Uterus (tissue), 3 donors: ENCODE measurements at regions not wholly inside any gene's neighbourhood (a gene's known extent, or its start where the extent isn't known, plus 50 kb on each side); places are given as distances from the start of the nearest gene placed in this dataset.

ENCODE experiments used
- DNase-seq, 2 donors: peaks; one replicate each; pipeline ENCODE4 v3.0.0-alpha.2; 2019 to 2020
- H3K27ac ChIP-seq, 2 donors: fragments of 200-600 bp; sonication (generic); 1 replicate in 1 of 2; 2 replicates in 1 of 2; pipeline ENCODE4 v1.5.1; 2016 to 2018
- H3K27me3 ChIP-seq, 2 donors: fragments of 200-600 bp; sonication (generic); one replicate each; pipeline ENCODE4 v1.5.1; 2018 to 2019; ENCODE audit warnings: control low read depth in 1 of 2
- H3K36me3 ChIP-seq, 2 donors: fragments of 200-600 bp; sonication (generic); one replicate each; pipeline ENCODE4 v1.5.1; 2019; ENCODE audit warnings: control low read depth in 1 of 2
- H3K4me1 ChIP-seq, 2 donors: fragments of 200-600 bp; sonication (generic); one replicate each; pipeline ENCODE4 v1.5.1; 2018 to 2019; ENCODE audit warnings: control low read depth in 1 of 2
- H3K4me3 ChIP-seq, 2 donors: fragments of 200-600 bp; sonication (generic); 1 replicate in 1 of 2; 2 replicates in 1 of 2; pipeline ENCODE4 v1.5.1; 2018 to 2019; ENCODE audit warnings: mild to moderate bottlenecking in 1 of 2
- H3K9me3 ChIP-seq, 2 donors: fragments of 200-600 bp; sonication (generic); one replicate each; pipeline ENCODE4 v1.5.1; 2019; ENCODE audit warnings: control low read depth in 1 of 2
- POLR2A ChIP-seq, 2 donors: fragments of 450-650 bp; IDR thresholded peaks; one replicate each; pipeline ENCODE4 v1.6.1; 2016; ENCODE audit warnings: antibody characterized with exemption in 2 of 2, mild to moderate bottlenecking in 1 of 2, moderate library complexity in 1 of 2
- intact Hi-C: fragments of 100-400 bp; cut with DNase I; formaldehyde crosslinking; loops from one replicate; pipeline ENCODE4 v1.15.1; 2023; ENCODE audit warnings: low total_unique reads
- TF ChIP-seq, protein P1 (sequence below), 4 experiments: fragments of 200-600 bp in 2 of 4; fragments of 450-650 bp in 2 of 4; sonication (generic) in 2 of 4; IDR thresholded peaks; one replicate each; pipeline ENCODE4 v1.5.1; 2016 to 2019; ENCODE audit warnings: antibody characterized with exemption in 4 of 4, mild to moderate bottlenecking in 2 of 4, moderate library complexity in 1 of 4
- donor health status: DM: yes; HTN: yes; CAD: no.

DNA sequence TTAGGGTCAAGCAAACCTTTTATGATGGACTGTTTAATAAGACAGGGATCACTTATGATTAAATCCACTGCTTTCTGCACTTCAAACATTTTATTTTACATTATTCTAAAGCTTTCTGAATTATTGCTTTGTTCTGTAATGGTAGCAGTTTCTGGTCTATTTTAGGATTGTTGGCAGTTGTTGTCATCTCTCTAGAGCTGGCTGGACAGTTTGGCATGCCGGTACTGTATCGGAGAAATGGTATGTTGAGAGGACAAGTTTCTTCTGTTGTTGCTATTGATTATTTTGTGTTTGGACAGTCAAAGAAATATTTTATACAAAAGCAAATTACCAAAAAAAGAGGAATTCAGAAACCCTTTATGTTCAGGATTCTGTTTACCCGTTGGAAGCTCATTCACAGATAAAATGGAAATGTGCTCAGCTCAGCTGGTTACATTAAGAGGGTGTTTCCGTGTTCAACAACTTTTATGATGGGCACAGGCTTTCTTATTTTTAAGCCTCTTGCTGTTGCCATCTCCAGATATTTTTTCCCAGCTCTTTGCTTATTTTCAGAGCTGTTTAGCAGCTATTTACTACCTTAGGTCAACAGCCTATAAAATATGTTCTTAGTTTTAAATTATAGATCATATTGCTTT is 214.6 kb upstream of the IGFBP7 start:
- no peak for DNase-seq
- Histone ChIP-seq H3K4me1 (no peaks in the 10 kb centered on the region), H3K27ac (no peak overlapping the region), H3K36me3 (no peaks in the 10 kb centered on the region), H3K4me3 (no peak overlapping the region), H3K9me3 (no peaks in the 10 kb centered on the region), H3K27me3 (no peaks in the 10 kb centered on the region)
- no peak for TF ChIP-seq POLR2A (IDR thresholded peaks at IDR 0.05)
- TF ChIP-seq, protein P1, sequence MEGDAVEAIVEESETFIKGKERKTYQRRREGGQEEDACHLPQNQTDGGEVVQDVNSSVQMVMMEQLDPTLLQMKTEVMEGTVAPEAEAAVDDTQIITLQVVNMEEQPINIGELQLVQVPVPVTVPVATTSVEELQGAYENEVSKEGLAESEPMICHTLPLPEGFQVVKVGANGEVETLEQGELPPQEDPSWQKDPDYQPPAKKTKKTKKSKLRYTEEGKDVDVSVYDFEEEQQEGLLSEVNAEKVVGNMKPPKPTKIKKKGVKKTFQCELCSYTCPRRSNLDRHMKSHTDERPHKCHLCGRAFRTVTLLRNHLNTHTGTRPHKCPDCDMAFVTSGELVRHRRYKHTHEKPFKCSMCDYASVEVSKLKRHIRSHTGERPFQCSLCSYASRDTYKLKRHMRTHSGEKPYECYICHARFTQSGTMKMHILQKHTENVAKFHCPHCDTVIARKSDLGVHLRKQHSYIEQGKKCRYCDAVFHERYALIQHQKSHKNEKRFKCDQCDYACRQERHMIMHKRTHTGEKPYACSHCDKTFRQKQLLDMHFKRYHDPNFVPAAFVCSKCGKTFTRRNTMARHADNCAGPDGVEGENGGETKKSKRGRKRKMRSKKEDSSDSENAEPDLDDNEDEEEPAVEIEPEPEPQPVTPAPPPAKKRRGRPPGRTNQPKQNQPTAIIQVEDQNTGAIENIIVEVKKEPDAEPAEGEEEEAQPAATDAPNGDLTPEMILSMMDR (IDR thresholded peaks at IDR 0.05), result no peak
- intact Hi-C loops, result no loop called here

DNA sequence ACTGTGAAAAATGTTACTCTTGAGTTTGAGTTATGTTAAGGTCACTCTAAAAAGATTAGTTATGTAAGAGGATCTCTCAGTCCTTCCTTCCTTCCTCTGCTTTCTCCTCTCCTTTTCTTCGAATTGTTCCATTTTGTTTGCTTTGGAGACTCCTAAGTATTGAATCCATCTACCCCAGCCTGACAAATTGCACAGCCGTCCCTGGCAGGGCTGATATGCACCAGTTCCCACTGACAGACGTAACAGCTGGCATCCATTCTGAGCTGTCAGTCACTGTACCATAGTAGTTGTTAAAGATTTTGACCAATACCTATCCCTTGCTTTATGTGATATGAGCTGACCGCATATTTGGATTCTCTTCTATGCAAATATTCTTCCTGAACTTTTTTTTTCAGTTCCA is 210.7 kb upstream of the IGFBP7 start:
- Histone ChIP-seq H3K4me3 (no peak overlapping the region), H3K27ac (no peak overlapping the region), H3K4me1 (no peaks in the 10 kb centered on the region), H3K9me3 (no peaks in the 10 kb centered on the region), H3K36me3 (no peaks in the 10 kb centered on the region), H3K27me3 (no peaks in the 10 kb centered on the region)
- DNase-seq, result no peak
- TF ChIP-seq, protein P1 (IDR thresholded peaks at IDR 0.05), result no peak
- no peak for TF ChIP-seq POLR2A (IDR thresholded peaks at IDR 0.05)
- intact Hi-C loops, result no loop called here

DNA sequence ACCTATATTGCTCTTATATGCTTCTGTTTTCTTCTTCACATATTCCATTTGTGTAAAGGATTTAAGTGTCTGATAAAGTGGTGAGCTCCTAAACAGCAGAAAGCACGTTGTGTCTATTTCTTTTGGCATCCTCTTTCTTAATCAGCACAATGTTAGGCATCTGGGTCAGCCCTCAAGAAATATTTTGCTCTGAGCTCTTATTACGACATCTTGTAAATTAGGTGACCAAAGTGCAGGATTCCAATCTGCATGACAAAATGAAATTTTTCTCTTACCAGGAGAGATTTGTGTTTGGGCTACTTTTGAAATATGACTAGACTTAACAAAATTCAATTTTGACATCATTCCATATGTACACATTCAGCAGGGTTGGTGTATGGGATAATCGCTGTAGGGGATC is 210.0 kb upstream of the IGFBP7 start:
- TF ChIP-seq, protein P1 (IDR thresholded peaks at IDR 0.05), result no peak
- TF ChIP-seq POLR2A (IDR thresholded peaks at IDR 0.05), result no peak
- intact Hi-C loops, result no loop called here
- Histone ChIP-seq H3K4me1 (no peaks in the 10 kb centered on the region), H3K4me3 (no peak overlapping the region), H3K9me3 (no peaks in the 10 kb centered on the region), H3K27me3 (no peaks in the 10 kb centered on the region), H3K36me3 (no peaks in the 10 kb centered on the region), H3K27ac (no peak overlapping the region)
- DNase-seq, result no peak

DNA sequence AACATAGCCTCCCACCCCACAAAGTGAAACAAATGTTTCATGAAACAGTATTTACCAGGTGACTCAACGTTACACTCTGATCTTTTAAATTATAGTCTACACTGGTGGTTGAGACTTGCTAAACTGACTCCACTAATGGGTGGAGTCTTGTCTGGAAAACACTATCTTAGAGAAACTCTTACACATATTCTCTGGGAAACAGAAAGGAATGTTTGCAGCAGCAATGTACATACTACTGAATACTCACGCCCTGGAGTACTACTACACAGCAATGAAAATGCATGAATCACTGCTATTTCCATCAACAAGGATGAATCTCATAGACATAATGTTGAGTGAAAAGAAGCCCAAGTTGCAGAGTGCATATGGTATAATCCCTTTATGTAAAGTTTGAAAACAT is 208.5 kb upstream of the IGFBP7 start:
- intact Hi-C loops, result no loop called here
- Histone ChIP-seq H3K36me3 (no peaks in the 10 kb centered on the region), H3K4me1 (no peaks in the 10 kb centered on the region), H3K27me3 (no peaks in the 10 kb centered on the region), H3K4me3 (no peak overlapping the region), H3K27ac (no peak overlapping the region), H3K9me3 (no peaks in the 10 kb centered on the region)
- TF ChIP-seq, protein P1 (IDR thresholded peaks at IDR 0.05), result no peak
- TF ChIP-seq POLR2A (IDR thresholded peaks at IDR 0.05), result no peak
- no peak for DNase-seq

DNA sequence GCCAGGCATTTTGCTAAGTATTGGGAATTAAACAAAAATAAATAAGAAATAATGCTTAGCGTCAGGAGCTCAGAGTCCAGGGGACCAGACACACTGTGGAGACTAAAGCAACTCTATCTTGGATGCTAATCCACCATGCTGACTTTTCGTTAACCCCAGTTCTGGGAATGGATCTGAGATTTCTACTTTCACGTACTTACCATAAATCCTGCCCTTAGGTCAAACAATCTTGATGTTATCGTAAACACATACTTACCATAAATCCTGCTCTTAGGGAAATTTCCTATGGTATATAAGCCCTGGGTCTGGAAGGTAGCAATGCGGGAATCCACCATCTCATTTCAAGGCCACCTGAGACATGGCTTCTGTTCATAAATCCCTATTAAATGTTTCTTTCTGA is 204.5 kb upstream of the IGFBP7 start:
- no peak for TF ChIP-seq POLR2A (IDR thresholded peaks at IDR 0.05)
- TF ChIP-seq, protein P1 (IDR thresholded peaks at IDR 0.05), result no peak
- Histone ChIP-seq H3K36me3 (no peaks in the 10 kb centered on the region), H3K4me3 (no peak overlapping the region), H3K9me3 (no peaks in the 10 kb centered on the region), H3K27me3 (no peaks in the 10 kb centered on the region), H3K4me1 (no peaks in the 10 kb centered on the region), H3K27ac (no peak overlapping the region)
- intact Hi-C loops, result no loop called here
- no peak for DNase-seq
